Neuronal stem cell (in vitro differentiated cells): ENCODE measurements at regions not wholly inside any gene's neighbourhood (a gene's known extent, or its start where the extent isn't known, plus 50 kb on each side); places are given as distances from the start of the nearest gene placed in this dataset.

Experiments
- DNase-seq: peaks from one replicate; pipeline ENCODE4 v3.0.0-alpha.2; 2013; ENCODE audit warnings: low spot score
- H2AFZ ChIP-seq: one replicate; pipeline ENCODE4 v1.6.1; 2013; ENCODE audit warnings: mild to moderate bottlenecking, low read length, inconsistent platforms
- H2AK5ac ChIP-seq: 2 replicates; pipeline ENCODE4 v1.6.1; 2013; ENCODE audit warnings: low read depth, mild to moderate bottlenecking, inconsistent platforms, low read length, moderate library complexity, mixed read lengths
- H2BK120ac ChIP-seq: 2 replicates; pipeline ENCODE4 v1.6.1; 2013; ENCODE audit warnings: low read depth, mild to moderate bottlenecking, inconsistent platforms, low read length, moderate library complexity, mixed read lengths
- H2BK12ac ChIP-seq: one replicate; pipeline ENCODE4 v1.6.1; 2013; ENCODE audit warnings: low read length, inconsistent platforms
- H2BK15ac ChIP-seq: 2 replicates; pipeline ENCODE4 v1.6.1; 2013; ENCODE audit warnings: mild to moderate bottlenecking, low read length, inconsistent platforms, mixed read lengths
- H2BK5ac ChIP-seq: one replicate; pipeline ENCODE4 v1.6.1; 2013; ENCODE audit warnings: inconsistent platforms, mild to moderate bottlenecking, low read length, moderate library complexity
- H3K14ac ChIP-seq: one replicate; pipeline ENCODE4 v1.6.1; 2013; ENCODE audit warnings: low read length, inconsistent platforms
- H3K18ac ChIP-seq: 2 replicates; pipeline ENCODE4 v1.6.1; 2013; ENCODE audit warnings: low read length, inconsistent platforms
- H3K23ac ChIP-seq: 2 replicates; pipeline ENCODE4 v1.6.1; 2013; ENCODE audit warnings: low read depth, mild to moderate bottlenecking, mixed read lengths, low read length, inconsistent platforms; ENCODE audit not compliant: poor library complexity
- H3K27ac ChIP-seq: replicated peaks from 3 replicates; pipeline ENCODE4 v1.5.1; 2013; ENCODE audit warnings: low read length, inconsistent platforms
- H3K27me3 ChIP-seq, 3 experiments: 2 replicates each; pipeline ENCODE4 v1.6.1; 2013; ENCODE audit warnings: low read length in 3 of 3, mild to moderate bottlenecking in 2 of 3, inconsistent platforms in 1 of 3, low read depth in 1 of 3, mixed read lengths in 1 of 3, moderate library complexity in 1 of 3; ENCODE audit not compliant: control insufficient read depth in 3 of 3, insufficient read depth in 3 of 3
- H3K36me3 ChIP-seq, 2 donors: replicated peaks in 1 of 2; 2 replicates each; pipeline ENCODE4 v1.6.1; 2013; ENCODE audit warnings: low read length in 2 of 2; ENCODE audit not compliant: control insufficient read depth in 2 of 2, insufficient read depth in 2 of 2
- H3K4ac ChIP-seq: 2 replicates; pipeline ENCODE4 v1.6.1; 2013; ENCODE audit warnings: inconsistent platforms, mild to moderate bottlenecking, low read length, moderate library complexity
- H3K4me1 ChIP-seq, 2 donors: 1 replicate in 1 of 2; 2 replicates in 1 of 2; pipeline ENCODE4 v1.6.1; 2013; ENCODE audit warnings: low read length in 2 of 2, low read depth in 1 of 2; ENCODE audit not compliant: control insufficient read depth in 2 of 2, insufficient read depth in 1 of 2
- H3K4me2 ChIP-seq: one replicate; pipeline ENCODE4 v1.6.1; 2013; ENCODE audit warnings: mild to moderate bottlenecking, low read length, inconsistent platforms; ENCODE audit not compliant: insufficient read depth, poor library complexity, severe bottlenecking
- H3K4me3 ChIP-seq, 2 donors: 2 replicates each; pipeline ENCODE4 v1.5.1; 2013; ENCODE audit warnings: low read length in 2 of 2, mild to moderate bottlenecking in 2 of 2, inconsistent platforms in 1 of 2, moderate library complexity in 1 of 2
- H3K79me1 ChIP-seq: one replicate; pipeline ENCODE4 v1.6.1; 2013; ENCODE audit warnings: low read depth, mild to moderate bottlenecking, inconsistent platforms, low read length, moderate library complexity
- H3K9ac ChIP-seq: one replicate; pipeline ENCODE4 v1.6.1; 2013; ENCODE audit warnings: mild to moderate bottlenecking, low read depth, low read length, inconsistent platforms; ENCODE audit not compliant: poor library complexity
- H3K9me3 ChIP-seq, 2 donors: replicated peaks in 1 of 2; 2 replicates each; pipeline versions ENCODE3 to v1.6.1; 2013; ENCODE audit warnings: low read length in 2 of 2, mild to moderate bottlenecking in 2 of 2, inconsistent platforms in 1 of 2, low read depth in 1 of 2, mixed read lengths in 1 of 2, moderate library complexity in 1 of 2; ENCODE audit not compliant: control insufficient read depth in 2 of 2, insufficient read depth in 1 of 2
- H4K8ac ChIP-seq: one replicate; pipeline ENCODE4 v1.6.1; 2013; ENCODE audit warnings: low read depth, mild to moderate bottlenecking, inconsistent platforms, low read length, moderate library complexity
- H4K91ac ChIP-seq: one replicate; pipeline ENCODE4 v1.6.1; 2013; ENCODE audit warnings: low read length, low read depth, mild to moderate bottlenecking, inconsistent platforms; ENCODE audit not compliant: poor library complexity
- WGBS, 2 donors: extraction: QIAGEN DNeasy Blood & Tissue Kit; methylation state at CpG; one replicate each; pipeline ENCODE4 v1.1.7; 2013; ENCODE audit warnings: missing lambda C conversion rate in 2 of 2, mixed read lengths in 1 of 2; ENCODE audit not compliant: insufficient read length in 2 of 2, insufficient replicate concordance in 1 of 2; ENCODE audit errors: extremely low coverage in 2 of 2; 5-methylcytosine and 5-hydroxymethylcytosine counted together

DNA sequence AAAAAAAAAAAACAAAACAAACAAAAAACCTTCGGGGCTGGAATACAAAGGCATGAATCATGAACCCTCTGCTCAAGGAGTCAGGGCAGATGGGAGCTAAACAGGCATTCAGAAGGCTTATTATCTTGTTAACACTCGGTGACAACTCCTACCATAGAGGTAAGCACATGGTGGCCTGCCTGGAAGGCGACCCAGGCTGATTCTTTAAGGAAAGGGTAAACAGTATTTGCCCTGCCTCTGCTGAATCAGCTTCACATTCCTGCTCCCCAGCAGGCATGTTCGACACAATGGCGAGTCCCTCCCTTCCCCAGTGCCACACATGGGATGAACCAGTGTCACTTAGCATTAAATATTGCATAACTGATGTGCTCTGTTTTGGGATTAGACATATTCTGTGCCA lies 191.9 kb downstream of the ARL4C start:
- H3K36me3 ChIP-seq: no peaks in the 10 kb centered on the region
- H3K4me2 ChIP-seq: no peak overlapping the region
- no peak overlapping the region for H3K4ac ChIP-seq
- H3K4me3 ChIP-seq: no peak overlapping the region
- H2BK5ac ChIP-seq: no peak overlapping the region
- H3K14ac ChIP-seq: no peak overlapping the region
- H2BK15ac ChIP-seq: no peak overlapping the region
- H4K8ac ChIP-seq: no peak overlapping the region
- no CpG with 5 or more reads among the region's 5 CpGs for WGBS, 2 donors
- no peaks in the 10 kb centered on the region for H3K9me3 ChIP-seq
- no peak overlapping the region for H3K23ac ChIP-seq
- H4K91ac ChIP-seq: no peak overlapping the region
- H2AFZ ChIP-seq: no peak overlapping the region
- no peak overlapping the region for H3K18ac ChIP-seq
- H3K4me1 ChIP-seq: peaks cover 8 to 27% of the 10 kb centered on the region in 2 donors
- H3K27ac ChIP-seq: peak overlapping the region; percentile 54
- no peak overlapping the region for H2BK120ac ChIP-seq
- H2BK12ac ChIP-seq: no peak overlapping the region
- H3K9ac ChIP-seq: no peak overlapping the region
- no peak overlapping the region for H2AK5ac ChIP-seq
- DNase-seq: peak; percentile 58
- H3K27me3 ChIP-seq: no peaks in the 10 kb centered on the region
- no peaks in the 10 kb centered on the region for H3K79me1 ChIP-seq

DNA sequence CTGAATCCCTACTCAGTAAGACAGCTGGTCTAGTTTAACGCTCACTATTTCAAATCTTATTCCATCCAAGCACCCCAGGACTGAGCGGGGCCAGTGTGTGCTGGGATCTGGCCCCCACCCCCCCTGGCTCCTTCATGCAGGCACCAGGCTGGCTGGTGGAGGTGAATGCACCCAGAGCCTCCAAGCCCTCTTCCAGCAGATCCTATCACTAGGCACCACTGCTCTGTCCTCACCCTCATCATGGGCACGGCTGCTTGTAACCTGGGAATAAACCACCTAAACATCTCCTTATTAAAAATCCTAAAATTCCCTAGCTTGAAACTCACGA lies 194.3 kb downstream of the ARL4C start:
- Histone ChIP-seq H3K4me3 (no peak overlapping the region), H3K4me1 (peaks cover 8 to 23% of the 10 kb centered on the region in 2 donors), H2BK15ac (no peak overlapping the region), H3K23ac (no peak overlapping the region), H3K36me3 (no peaks in the 10 kb centered on the region), H4K91ac (peak overlapping the region; percentile 20), H3K4me2 (no peak overlapping the region), H2AK5ac (peak overlapping the region; percentile 28), H2BK12ac (peak overlapping the region; percentile 65), H3K4ac (no peak overlapping the region), H2BK5ac (no peak overlapping the region), H4K8ac (no peak overlapping the region), H3K18ac (peak overlapping the region; percentile 91), H3K27ac (no peak overlapping the region), H3K14ac (no peak overlapping the region), H2BK120ac (no peak overlapping the region), H3K27me3 (no peaks in the 10 kb centered on the region), H3K79me1 (no peaks in the 10 kb centered on the region), H3K9ac (no peak overlapping the region), H2AFZ (no peak overlapping the region), H3K9me3 (no peaks in the 10 kb centered on the region)
- no CpG with 5 or more reads among the region's 4 CpGs for WGBS, 2 donors
- no peak for DNase-seq

DNA sequence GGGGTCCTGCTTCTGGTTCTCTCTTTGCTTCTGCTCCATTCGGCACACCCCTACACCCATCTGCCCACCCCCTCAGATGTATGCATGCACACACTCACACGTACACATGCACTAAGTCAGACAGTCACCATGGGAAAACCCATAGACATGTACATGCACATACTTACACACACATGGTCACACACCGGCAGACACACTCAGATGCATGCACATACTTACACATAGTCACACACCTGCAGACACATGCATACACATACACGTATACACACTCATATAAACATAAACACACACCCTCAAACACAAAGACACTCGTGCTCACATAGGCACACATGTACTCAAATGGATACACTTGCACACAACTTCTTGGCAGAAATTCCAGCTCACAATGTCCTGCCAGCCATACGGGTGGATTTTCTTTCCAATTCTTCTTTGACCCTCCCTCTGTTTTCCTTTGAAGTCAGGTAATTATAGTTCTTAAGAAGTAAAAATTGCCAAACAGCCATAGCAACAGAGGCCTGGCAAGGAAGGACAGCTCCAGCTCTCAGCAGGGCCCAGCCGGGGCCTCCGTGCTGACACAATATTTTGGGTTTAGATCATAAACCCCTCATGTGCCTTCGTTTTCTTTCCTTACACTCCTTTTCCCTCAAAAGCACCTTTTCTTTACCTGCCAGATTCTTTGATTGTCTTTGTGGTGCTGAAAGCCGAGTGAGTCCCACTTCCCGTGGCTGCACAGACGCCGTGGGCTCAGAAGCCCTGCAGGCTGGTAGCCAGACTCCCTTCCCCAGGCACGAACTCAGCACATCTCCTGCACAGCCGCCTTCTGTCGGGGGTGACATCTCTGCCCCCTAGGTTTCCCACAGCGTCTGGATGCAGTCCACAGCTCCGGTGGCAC lies 195.7 kb downstream of the ARL4C start:
- Histone ChIP-seq H2BK15ac (no peak overlapping the region), H3K79me1 (no peaks in the 10 kb centered on the region), H2AFZ (no peak overlapping the region), H3K9ac (no peak overlapping the region), H3K4me2 (no peak overlapping the region), H2AK5ac (no peak overlapping the region), H3K4ac (no peak overlapping the region), H3K27ac (no peak overlapping the region), H3K4me3 (no peak overlapping the region), H3K23ac (no peak overlapping the region), H3K18ac (peak overlapping the region; percentile 76), H4K91ac (no peak overlapping the region), H2BK12ac (no peak overlapping the region), H3K4me1 (peaks cover 8 to 20% of the 10 kb centered on the region in 2 donors), H3K36me3 (no peaks in the 10 kb centered on the region), H2BK120ac (no peak overlapping the region), H2BK5ac (no peak overlapping the region), H3K27me3 (no peaks in the 10 kb centered on the region), H4K8ac (no peak overlapping the region), H3K14ac (no peak overlapping the region), H3K9me3 (no peaks in the 10 kb centered on the region)
- 100% methylated on average over 1 of the region's 18 CpGs; no CpG with 5 or more reads in 1 of the 2 donors for WGBS, 2 donors
- DNase-seq: no peak

DNA sequence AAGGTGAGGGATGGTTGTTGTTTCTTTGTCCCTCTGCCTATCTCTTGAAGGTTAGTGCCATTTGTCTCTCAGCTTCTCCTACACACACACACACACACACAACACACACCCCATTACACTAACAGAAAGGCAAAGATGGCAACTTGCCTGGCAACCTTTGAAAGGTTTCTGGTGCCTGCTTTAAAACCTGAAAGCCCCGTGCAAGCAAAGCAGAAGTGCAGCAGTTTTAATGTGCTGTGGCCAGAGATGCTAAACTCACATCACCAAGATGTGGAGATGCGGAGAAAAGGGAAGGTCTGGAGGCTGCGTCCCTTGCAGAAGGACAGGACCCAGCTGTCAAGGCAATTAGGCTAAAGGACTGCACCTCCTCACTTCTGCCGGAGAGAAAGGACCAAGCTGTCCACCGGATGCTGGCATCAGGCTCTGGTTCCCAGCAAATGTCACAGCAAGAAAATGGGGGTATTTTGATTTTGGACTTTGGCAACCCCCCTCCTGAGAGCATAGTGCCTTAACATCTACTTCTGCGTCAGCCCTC lies 196.4 kb downstream of the ARL4C start:
- Histone ChIP-seq H3K14ac (no peak overlapping the region), H2AFZ (no peak overlapping the region), H3K4me2 (no peak overlapping the region), H3K79me1 (no peaks in the 10 kb centered on the region), H2BK120ac (no peak overlapping the region), H3K9me3 (no peaks in the 10 kb centered on the region), H3K4me3 (no peak overlapping the region), H3K36me3 (no peaks in the 10 kb centered on the region), H2BK5ac (no peak overlapping the region), H2BK12ac (no peak overlapping the region), H3K23ac (no peak overlapping the region), H3K27ac (no peak overlapping the region), H3K9ac (no peak overlapping the region), H4K8ac (no peak overlapping the region), H3K27me3 (no peaks in the 10 kb centered on the region), H2BK15ac (no peak overlapping the region), H4K91ac (no peak overlapping the region), H3K4me1 (peaks cover 7 to 14% of the 10 kb centered on the region in 2 donors), H2AK5ac (no peak overlapping the region), H3K4ac (no peak overlapping the region), H3K18ac (no peak overlapping the region)
- no CpG with 5 or more reads among the region's 6 CpGs for WGBS, 2 donors
- DNase-seq: no peak
